ENCODE measurements at regions not wholly inside any gene's neighbourhood (a gene's known extent, or its start where the extent isn't known, plus 50 kb on each side); places are given as distances from the start of the nearest gene placed in this dataset.

GRCh38 chr7:81534446-81534845, 235.4 kb downstream of the HGF start:
- no peak for TF ChIP-seq MAX (IDR thresholded peaks at IDR 0.05; ENCODE audit: low read depth, low read length)
- TF ChIP-seq CTCF (IDR thresholded peaks at IDR 0.05; ENCODE audit: low read depth, low read length) = no peak
- TF ChIP-seq POLR2A (IDR thresholded peaks at IDR 0.05; ENCODE audit: extremely low read depth, insufficient read length) = no peak
- no peak overlapping the region for H3K4me3 ChIP-seq (ENCODE audit: low read depth, low read length)
- DNase-seq (ENCODE audit: low read depth) = no peak

DNA sequence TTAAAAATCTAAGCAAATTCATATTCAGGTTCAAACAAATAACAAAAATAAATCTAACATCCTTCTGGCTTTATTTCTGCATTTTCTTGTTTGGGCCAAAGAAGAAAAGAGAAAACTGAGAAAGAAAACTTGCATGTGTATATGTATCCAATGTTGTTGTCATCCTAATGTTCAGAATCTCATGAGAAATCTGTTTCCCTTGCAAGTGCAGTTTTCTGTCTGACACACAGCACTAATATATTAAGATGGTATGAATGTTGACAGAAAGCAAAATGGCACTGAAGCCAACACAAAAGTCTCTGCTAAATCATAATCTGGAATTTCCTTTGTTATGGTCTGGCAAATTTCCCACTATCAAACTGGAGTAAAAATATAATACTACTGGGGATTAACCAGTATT, 235.9 kb downstream of the HGF start:
- no peak for DNase-seq (ENCODE audit: low read depth)
- TF ChIP-seq CTCF (IDR thresholded peaks at IDR 0.05; ENCODE audit: low read depth, low read length) = no peak
- H3K4me3 ChIP-seq (ENCODE audit: low read depth, low read length) = no peak overlapping the region

DNA sequence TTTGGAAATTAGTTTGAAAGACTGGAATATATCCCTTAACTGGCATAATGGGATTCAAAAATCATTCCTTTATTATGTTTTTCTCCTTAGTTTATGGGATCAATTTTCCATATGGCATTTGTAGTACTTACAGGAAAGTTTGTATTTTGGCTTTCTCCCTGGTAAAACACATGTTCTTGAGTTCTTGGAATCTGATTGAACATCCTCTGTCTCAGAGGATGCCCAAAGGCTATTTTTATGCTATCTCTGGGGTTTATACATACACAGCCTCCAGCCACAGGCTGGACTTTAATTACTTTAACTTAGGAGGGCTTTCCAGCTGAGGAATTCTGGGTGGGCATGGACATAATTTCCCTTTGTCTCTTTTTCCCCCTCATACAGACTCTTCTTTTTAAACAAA, 236.4 kb downstream of the HGF start:
- DNase-seq (ENCODE audit: low read depth) = no peak
- TF ChIP-seq CTCF (IDR thresholded peaks at IDR 0.05; ENCODE audit: low read depth, low read length) = no peak
- TF ChIP-seq MYC (IDR thresholded peaks at IDR 0.05; ENCODE audit: low read depth, low read length) = no peak
- TF ChIP-seq POLR2A (IDR thresholded peaks at IDR 0.05; ENCODE audit: extremely low read depth, insufficient read length) = no peak
- no peak for TF ChIP-seq MAX (IDR thresholded peaks at IDR 0.05; ENCODE audit: low read depth, low read length)
- H3K4me3 ChIP-seq (ENCODE audit: low read depth, low read length) = no peak overlapping the region

- TF ChIP-seq CTCF (IDR thresholded peaks at IDR 0.05; ENCODE audit: low read depth, low read length) (no peak), MYC (IDR thresholded peaks at IDR 0.05; ENCODE audit: low read depth, low read length) (no peak), MAX (IDR thresholded peaks at IDR 0.05; ENCODE audit: low read depth, low read length) (no peak)
- H3K4me3 ChIP-seq (ENCODE audit: low read depth, low read length) = no peak overlapping the region
- no peak for DNase-seq (ENCODE audit: low read depth)
Observed at GRCh38 chr7:81529785-81530184, 240.1 kb downstream of the HGF start.

DNA sequence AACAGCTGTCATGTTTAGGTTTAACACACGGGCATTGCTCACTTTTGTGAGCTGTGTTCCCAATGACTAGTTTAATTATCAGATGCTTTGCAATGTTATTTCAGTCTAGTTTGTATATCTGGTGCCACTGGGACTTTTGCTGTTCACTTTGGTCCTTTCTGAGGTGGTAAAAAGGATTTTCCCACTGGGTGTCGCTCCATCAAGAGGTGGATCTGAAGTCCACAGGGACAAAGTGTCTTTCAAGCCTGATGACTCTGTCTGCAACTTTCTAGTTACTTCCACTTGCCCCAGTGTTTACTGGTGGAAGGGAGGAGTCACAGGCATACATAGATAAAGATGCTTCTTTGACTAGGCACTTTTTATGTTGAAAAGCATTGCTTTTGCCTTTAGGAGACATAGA, 242.2 kb downstream of the HGF start:
- TF ChIP-seq POLR2A (IDR thresholded peaks at IDR 0.05; ENCODE audit: extremely low read depth, insufficient read length) (no peak), MAX (IDR thresholded peaks at IDR 0.05; ENCODE audit: low read depth, low read length) (no peak), MYC (IDR thresholded peaks at IDR 0.05; ENCODE audit: low read depth, low read length) (no peak), CTCF (IDR thresholded peaks at IDR 0.05; ENCODE audit: low read depth, low read length) (no peak)
- H3K4me3 ChIP-seq (ENCODE audit: low read depth, low read length) = no peak overlapping the region
- DNase-seq (ENCODE audit: low read depth) = no peak

GRCh38 chr7:81526971-81527370, 242.9 kb downstream of the HGF start:
- DNase-seq (ENCODE audit: low read depth) = no peak
- TF ChIP-seq MAX (IDR thresholded peaks at IDR 0.05; ENCODE audit: low read depth, low read length) = no peak
- TF ChIP-seq MYC (IDR thresholded peaks at IDR 0.05; ENCODE audit: low read depth, low read length) = no peak
- no peak for TF ChIP-seq POLR2A (IDR thresholded peaks at IDR 0.05; ENCODE audit: extremely low read depth, insufficient read length)
- no peak for TF ChIP-seq CTCF (IDR thresholded peaks at IDR 0.05; ENCODE audit: low read depth, low read length)
- no peak overlapping the region for H3K4me3 ChIP-seq (ENCODE audit: low read depth, low read length)
